NB4 (cell line): ENCODE measurements at regions not wholly inside any gene's neighbourhood (a gene's known extent, or its start where the extent isn't known, plus 50 kb on each side); places are given as distances from the start of the nearest gene placed in this dataset.
A peak's percentile ranks its signal among the peaks of the same experiment; 100 is the strongest.

Experiments used
- DNase-seq: peaks from one replicate; pipeline ENCODE4 v3.0.0; 2010; ENCODE audit warnings: low read depth
- H3K4me3 ChIP-seq: one replicate; pipeline ENCODE4 v1.5.1; 2011; ENCODE audit warnings: mild to moderate bottlenecking, low read depth, low read length, moderate library complexity
- MYC ChIP-seq: IDR thresholded peaks from 2 replicates; pipeline ENCODE4 v1.6.1; 2011; ENCODE audit warnings: low read depth, low read length
- POLR2A ChIP-seq: IDR thresholded peaks from 2 replicates; pipeline ENCODE4 v1.6.1; 2011; ENCODE audit warnings: mild to moderate bottlenecking; ENCODE audit not compliant: insufficient read length; ENCODE audit errors: extremely low read depth
- TF ChIP-seq, protein P1 (sequence below): IDR thresholded peaks from one replicate; pipeline ENCODE4 v1.5.1; 2012; ENCODE audit warnings: low read depth, low read length
- TF ChIP-seq, protein P2 (sequence below): IDR thresholded peaks from 2 replicates; pipeline ENCODE4 v1.6.1; 2011; ENCODE audit warnings: low read depth, low read length

DNA sequence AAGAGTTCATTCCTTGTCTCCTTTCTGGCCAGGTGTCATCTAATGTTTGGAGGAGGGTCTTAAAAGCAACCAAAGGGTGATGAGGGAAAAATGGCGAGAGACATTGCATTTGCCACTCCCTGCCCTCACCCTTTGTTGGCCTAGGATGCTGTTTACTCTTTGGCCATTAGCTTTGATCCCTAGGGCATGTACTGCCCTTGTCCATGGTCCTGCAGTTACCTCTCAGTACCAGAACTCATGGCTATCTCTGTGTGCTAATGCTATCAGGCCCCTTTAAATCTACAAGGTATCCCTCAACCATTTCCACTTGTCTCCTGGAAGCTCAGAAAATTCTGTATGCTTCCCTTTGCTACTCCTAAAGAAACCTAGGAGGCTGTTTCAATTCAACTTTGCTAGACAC, 424.8 kb upstream of the PLXNA2 start:
- TF ChIP-seq POLR2A (no peak), MYC (no peak)
- TF ChIP-seq, protein P1, sequence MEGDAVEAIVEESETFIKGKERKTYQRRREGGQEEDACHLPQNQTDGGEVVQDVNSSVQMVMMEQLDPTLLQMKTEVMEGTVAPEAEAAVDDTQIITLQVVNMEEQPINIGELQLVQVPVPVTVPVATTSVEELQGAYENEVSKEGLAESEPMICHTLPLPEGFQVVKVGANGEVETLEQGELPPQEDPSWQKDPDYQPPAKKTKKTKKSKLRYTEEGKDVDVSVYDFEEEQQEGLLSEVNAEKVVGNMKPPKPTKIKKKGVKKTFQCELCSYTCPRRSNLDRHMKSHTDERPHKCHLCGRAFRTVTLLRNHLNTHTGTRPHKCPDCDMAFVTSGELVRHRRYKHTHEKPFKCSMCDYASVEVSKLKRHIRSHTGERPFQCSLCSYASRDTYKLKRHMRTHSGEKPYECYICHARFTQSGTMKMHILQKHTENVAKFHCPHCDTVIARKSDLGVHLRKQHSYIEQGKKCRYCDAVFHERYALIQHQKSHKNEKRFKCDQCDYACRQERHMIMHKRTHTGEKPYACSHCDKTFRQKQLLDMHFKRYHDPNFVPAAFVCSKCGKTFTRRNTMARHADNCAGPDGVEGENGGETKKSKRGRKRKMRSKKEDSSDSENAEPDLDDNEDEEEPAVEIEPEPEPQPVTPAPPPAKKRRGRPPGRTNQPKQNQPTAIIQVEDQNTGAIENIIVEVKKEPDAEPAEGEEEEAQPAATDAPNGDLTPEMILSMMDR, result no peak
- TF ChIP-seq, protein P2, sequence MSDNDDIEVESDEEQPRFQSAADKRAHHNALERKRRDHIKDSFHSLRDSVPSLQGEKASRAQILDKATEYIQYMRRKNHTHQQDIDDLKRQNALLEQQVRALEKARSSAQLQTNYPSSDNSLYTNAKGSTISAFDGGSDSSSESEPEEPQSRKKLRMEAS, result no peak
- DNase-seq, result peak; percentile 4
- no peak overlapping the region for H3K4me3 ChIP-seq

DNA sequence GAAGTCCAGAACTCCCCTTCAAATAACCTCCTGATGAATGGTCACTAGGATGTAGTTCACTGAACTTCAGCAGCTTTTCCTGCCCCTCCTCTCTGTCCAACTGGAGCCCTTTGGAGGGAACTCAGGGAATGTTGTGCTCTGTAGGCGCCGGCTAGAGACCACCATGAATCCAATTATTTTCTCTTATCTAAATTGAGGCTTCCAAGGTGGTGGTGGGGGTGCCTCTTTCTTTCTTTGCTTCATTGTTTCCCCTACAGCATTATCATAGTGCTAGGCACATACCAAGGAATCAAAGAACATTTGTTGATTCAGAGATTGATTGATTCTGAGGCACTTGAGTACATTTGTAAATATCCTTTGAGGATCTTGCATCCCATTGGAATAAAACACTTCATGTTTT, 426.6 kb upstream of the PLXNA2 start:
- TF ChIP-seq MYC (no peak), POLR2A (no peak)
- TF ChIP-seq, protein P2, result no peak
- TF ChIP-seq, protein P1, result no peak
- no peak for DNase-seq

DNA sequence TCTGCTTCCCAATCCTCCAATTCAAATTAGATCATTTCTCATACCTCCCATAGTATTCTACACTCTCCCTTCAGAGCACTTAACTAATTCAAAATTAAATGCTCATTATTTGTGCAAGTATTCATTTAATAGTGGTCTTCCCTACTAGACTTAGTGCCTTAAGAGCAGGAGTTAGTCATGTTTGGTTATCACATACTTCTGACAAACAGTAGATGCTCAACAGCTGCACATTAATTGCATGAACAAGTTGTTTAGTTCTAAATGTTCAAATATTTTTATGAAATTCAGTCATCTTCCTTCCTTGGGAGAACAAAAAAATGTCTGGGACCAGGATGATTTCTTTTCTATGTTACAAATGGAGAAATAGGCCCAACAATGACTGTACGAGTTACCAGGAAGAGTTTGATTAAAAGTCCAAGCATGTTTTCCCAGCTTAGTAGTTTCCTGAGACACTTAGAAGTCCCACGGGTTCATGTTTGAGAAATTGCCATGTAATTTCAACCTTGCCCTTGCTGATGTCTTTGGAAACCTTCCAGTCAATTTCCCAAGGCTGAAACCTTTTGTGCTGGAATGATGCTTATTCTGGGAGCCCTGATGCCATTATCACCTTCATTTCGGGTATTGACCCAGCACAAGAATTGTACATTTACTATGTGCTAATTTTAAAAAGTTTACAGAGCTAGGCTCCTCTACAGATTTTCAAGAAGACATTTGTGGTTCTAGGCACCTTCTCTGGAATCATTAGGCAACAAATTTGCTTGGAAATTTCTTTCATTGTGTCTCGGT, 437.9 kb upstream of the PLXNA2 start:
- H3K4me3 ChIP-seq, result no peak overlapping the region
- TF ChIP-seq POLR2A, result no peak
- no peak for TF ChIP-seq MYC
- TF ChIP-seq, protein P1, result no peak
- TF ChIP-seq, protein P2, result no peak
- no peak for DNase-seq

More for the DNA sequence above, 426.6 kb upstream of the PLXNA2 start:
- no peak overlapping the region for H3K4me3 ChIP-seq

DNA sequence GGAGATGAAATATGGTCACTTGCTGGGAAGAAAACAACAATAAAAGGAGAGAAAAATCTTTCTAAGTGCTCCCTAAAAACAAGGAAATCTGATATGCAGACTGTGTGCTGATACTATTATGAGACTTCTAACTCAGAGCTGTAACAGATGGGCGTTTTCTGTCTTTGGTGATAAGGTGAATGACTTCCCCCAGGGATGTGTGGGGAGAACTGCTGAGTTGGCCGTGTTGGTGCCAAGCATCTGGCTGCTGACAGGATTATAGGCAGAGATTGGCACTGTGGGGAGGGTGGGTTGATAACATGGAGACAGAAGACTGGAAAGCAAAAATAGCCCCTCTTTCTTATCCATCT, 438.5 kb upstream of the PLXNA2 start:
- H3K4me3 ChIP-seq, result no peak overlapping the region
- TF ChIP-seq, protein P1, result no peak
- no peak for TF ChIP-seq MYC
- TF ChIP-seq, protein P2, result no peak
- TF ChIP-seq POLR2A, result no peak
- no peak for DNase-seq

DNA sequence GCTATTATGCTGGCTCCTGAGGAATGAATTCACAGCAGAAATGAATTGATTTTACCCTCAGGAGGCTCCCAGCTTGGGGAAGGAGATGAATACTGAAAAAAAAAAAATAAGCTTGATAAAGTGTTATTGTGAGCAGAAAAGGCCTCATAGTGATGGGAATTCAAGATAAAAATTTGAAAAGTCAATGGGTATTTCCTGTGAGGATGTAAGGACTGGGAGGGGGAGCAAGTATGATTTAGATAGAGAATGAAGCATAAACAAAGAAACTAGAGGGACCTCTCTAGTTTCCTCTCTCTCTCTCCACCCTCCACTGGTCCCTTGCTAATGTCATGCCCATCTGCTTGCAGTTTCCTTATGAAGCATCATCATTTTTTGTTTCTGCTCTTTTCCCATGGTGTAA, 439.0 kb upstream of the PLXNA2 start:
- DNase-seq, result no peak
- no peak overlapping the region for H3K4me3 ChIP-seq
- TF ChIP-seq, protein P1, result no peak
- TF ChIP-seq POLR2A (no peak), MYC (no peak)
- TF ChIP-seq, protein P2, result no peak
